CD4-positive, alpha-beta T cell treated with Interleukin-12 subunit alpha and Interleukin-12 subunit beta, for 1 hour (primary cell): ENCODE measurements at regions not wholly inside any gene's neighbourhood (a gene's known extent, or its start where the extent isn't known, plus 50 kb on each side); places are given as distances from the start of the nearest gene placed in this dataset.
A peak's percentile ranks its signal among the peaks of the same experiment; 100 is the strongest.
"Not testable (repeated sequence)": the region's sequence is repeated elsewhere in the genome, so short reads cannot be mapped to it uniquely, and the experiment has no call there.

Experiments
- DNase-seq: peaks from one replicate; pipeline ENCODE4 v3.0.0-alpha.2; 2020

- DNase-seq: peak; percentile 7
Observed at GRCh38 chr6:21935561-21936028, 342.0 kb downstream of the SOX4 start.

GRCh38 chr6:21937466-21937865 is 343.9 kb downstream of the SOX4 start:
- DNase-seq: no peak

GRCh38 chr6:21939066-21939465 is 345.5 kb downstream of the SOX4 start:
- not testable (repeated sequence) for DNase-seq

GRCh38 chr6:21941926-21942325 is 348.4 kb downstream of the SOX4 start:
- DNase-seq: no peak

GRCh38 chr6:21942897-21943296 is 349.3 kb downstream of the SOX4 start:
- no peak for DNase-seq

- no peak for DNase-seq
Observed at GRCh38 chr6:21946298-21946783, 350.5 kb downstream of the PRL start.

GRCh38 chr6:21947227-21947626 is 349.6 kb downstream of the PRL start:
- not testable (repeated sequence) for DNase-seq

- DNase-seq: no peak
Observed at GRCh38 chr6:21947731-21948386, 349.0 kb downstream of the PRL start.

- DNase-seq: no peak
Observed at GRCh38 chr6:21949211-21949801, 347.5 kb downstream of the PRL start.

- DNase-seq: no peak
Observed at GRCh38 chr6:21952367-21952766, 344.5 kb downstream of the PRL start.

GRCh38 chr6:21953831-21954801 is 342.7 kb downstream of the PRL start:
- DNase-seq: no peak

- DNase-seq: no peak
Observed at GRCh38 chr6:21955053-21955595, 341.7 kb downstream of the PRL start.

GRCh38 chr6:21955951-21956350 is 340.9 kb downstream of the PRL start:
- no peak for DNase-seq

GRCh38 chr6:21958428-21958827 is 338.4 kb downstream of the PRL start:
- DNase-seq: no peak

GRCh38 chr6:21961226-21961625 is 335.6 kb downstream of the PRL start:
- no peak for DNase-seq

- DNase-seq: no peak
Observed at GRCh38 chr6:21965016-21965415, 331.8 kb downstream of the PRL start.

GRCh38 chr6:21965953-21966539 is 330.8 kb downstream of the PRL start:
- no peak for DNase-seq

GRCh38 chr6:21967056-21967974 is 329.5 kb downstream of the PRL start:
- no peak for DNase-seq

GRCh38 chr6:21968411-21968810 is 328.4 kb downstream of the PRL start:
- no peak for DNase-seq

GRCh38 chr6:21969192-21969591 is 327.6 kb downstream of the PRL start:
- no peak for DNase-seq

- DNase-seq: no peak
Observed at GRCh38 chr6:21970569-21971300, 326.1 kb downstream of the PRL start.
